K562 (cell line): ENCODE measurements at regions not wholly inside any gene's neighbourhood (a gene's known extent, or its start where the extent isn't known, plus 50 kb on each side); places are given as distances from the start of the nearest gene placed in this dataset.

Experiments
- CTCF ChIP-seq, 3 experiments: IDR thresholded peaks in 2 of 3; conservative IDR thresholded peaks in 1 of 3; 2 replicates each; pipeline ENCODE4 v1.5.1; 2011 to 2012; ENCODE audit warnings: low read length in 3 of 3, mild to moderate bottlenecking in 3 of 3, control low read depth in 2 of 3, improper control_type of control experiment in 1 of 3, inconsistent platforms in 1 of 3, low read depth in 1 of 3, mixed read lengths in 1 of 3, moderate library complexity in 1 of 3; ENCODE audit not compliant: insufficient read depth in 2 of 3
- SFPQ ChIP-seq: fragments of 200-400 bp; formaldehyde crosslinking; IDR thresholded peaks from 2 replicates; pipeline ENCODE4 v1.6.1; 2017; ENCODE audit warnings: mild to moderate bottlenecking, low read depth, low read length, moderate library complexity
- TOE1 ChIP-seq, 2 experiments: fragments of 450-650 bp in 1 of 2; sonication (generic) in 1 of 2; formaldehyde crosslinking in 1 of 2; IDR thresholded peaks; 2 replicates each; pipeline versions ENCODE4 v1.7.1 to v1.8.0; 2016 to 2022; ENCODE audit warnings: borderline replicate concordance in 2 of 2, mild to moderate bottlenecking in 2 of 2, antibody characterized with exemption in 1 of 2, inconsistent platforms in 1 of 2, low read depth in 1 of 2, missing genetic modification reagents in 1 of 2, moderate library complexity in 1 of 2
- UBTF ChIP-seq, 2 experiments: IDR thresholded peaks; 2 replicates each; pipeline ENCODE4 v1.6.1; 2012; ENCODE audit warnings: improper control_type of control experiment in 2 of 2, low read depth in 2 of 2, low read length in 2 of 2, borderline replicate concordance in 1 of 2

- no peak for TF ChIP-seq UBTF (IDR thresholded peaks at IDR 0.05; ENCODE audit: borderline replicate concordance in 1 of 2, low read depth in 2 of 2, low read length in 2 of 2)
- no peak for TF ChIP-seq TOE1 (IDR thresholded peaks at IDR 0.05; ENCODE audit: borderline replicate concordance)
- no peak for TF ChIP-seq TOE1 (CRISPR knock-in tag; IDR thresholded peaks at IDR 0.05; ENCODE audit: borderline replicate concordance, low read depth)
- TF ChIP-seq CTCF (IDR thresholded peaks at IDR 0.05 in 2 of 3, conservative IDR thresholded peaks at IDR 0.05 in 1 of 3; ENCODE audit: insufficient read depth in 2 of 3, low read depth in 1 of 3, low read length in 3 of 3) = no peak
- TF ChIP-seq SFPQ = no peak
Observed at GRCh38 chr3:21256932-21257331, 494.1 kb downstream of the ZNF385D start.
